ENCODE measurements at regions not wholly inside any gene's neighbourhood (a gene's known extent, or its start where the extent isn't known, plus 50 kb on each side); places are given as distances from the start of the nearest gene placed in this dataset.
"Not testable (repeated sequence)": the region's sequence is repeated elsewhere in the genome, so short reads cannot be mapped to it uniquely, and the experiment has no call there.

- no peak for DNase-seq
These were observed 99.6 kb upstream of the TNP1 start for GRCh38 chr2:216959433-216959832.

- no peak for DNase-seq
These were observed 97.1 kb upstream of the TNP1 start for GRCh38 chr2:216956820-216957493.

GRCh38 chr2:216951171-216951570 lies 91.3 kb upstream of the TNP1 start:
- no peak for DNase-seq

GRCh38 chr2:216950547-216950946 lies 90.7 kb upstream of the TNP1 start:
- no peak for DNase-seq

- DNase-seq: no peak
These were observed 90.0 kb upstream of the TNP1 start for GRCh38 chr2:216949700-216950413.

GRCh38 chr2:216947055-216947454 lies 87.2 kb upstream of the TNP1 start:
- DNase-seq: no peak

- DNase-seq: no peak
These were observed 84.9 kb upstream of the TNP1 start for GRCh38 chr2:216944733-216945132.

GRCh38 chr2:216943109-216943508 lies 83.2 kb upstream of the TNP1 start:
- DNase-seq: no peak

- DNase-seq: no peak
These were observed 82.6 kb upstream of the TNP1 start for GRCh38 chr2:216942465-216942864.

GRCh38 chr2:216942016-216942415 lies 82.2 kb upstream of the TNP1 start:
- DNase-seq: no peak

- DNase-seq: no peak
These were observed 77.1 kb upstream of the TNP1 start for GRCh38 chr2:216936954-216937357.

GRCh38 chr2:216934623-216935022 lies 74.8 kb upstream of the TNP1 start:
- no peak for DNase-seq

GRCh38 chr2:216934151-216934550 lies 74.3 kb upstream of the TNP1 start:
- DNase-seq: no peak

- no peak for DNase-seq
These were observed 73.1 kb upstream of the TNP1 start for GRCh38 chr2:216932863-216933548.

- no peak for DNase-seq
These were observed 72.4 kb upstream of the TNP1 start for GRCh38 chr2:216932113-216932862.

- DNase-seq: no peak
These were observed 70.9 kb upstream of the TNP1 start for GRCh38 chr2:216930716-216931115.

- not testable (repeated sequence) for DNase-seq
These were observed 69.5 kb upstream of the TNP1 start for GRCh38 chr2:216929338-216929737.

GRCh38 chr2:216927163-216927562 lies 67.3 kb upstream of the TNP1 start:
- no peak for DNase-seq

- no peak for DNase-seq
These were observed 65.9 kb upstream of the TNP1 start for GRCh38 chr2:216925636-216926366.

- no peak for DNase-seq
These were observed 65.1 kb upstream of the TNP1 start for GRCh38 chr2:216925006-216925405.

GRCh38 chr2:216923706-216924105 lies 63.8 kb upstream of the TNP1 start:
- no peak for DNase-seq

GRCh38 chr2:216922175-216922780 lies 62.4 kb upstream of the TNP1 start:
- DNase-seq: no peak
